ENCODE measurements at regions not wholly inside any gene's neighbourhood (a gene's known extent, or its start where the extent isn't known, plus 50 kb on each side); places are given as distances from the start of the nearest gene placed in this dataset.

- no peak for TF ChIP-seq GATA2 (IDR thresholded peaks at IDR 0.05; ENCODE audit: low read depth, low read length)
- TF ChIP-seq GATA3 (IDR thresholded peaks at IDR 0.05; ENCODE audit: low read depth, low read length): no peak
Observed at GRCh38 chr11:11164334-11164690, 188.7 kb downstream of the CSNK2A3 start.

All from SH-SY5Y (cell line).